ENCODE measurements at regions not wholly inside any gene's neighbourhood (a gene's known extent, or its start where the extent isn't known, plus 50 kb on each side); places are given as distances from the start of the nearest gene placed in this dataset.
"Not testable (repeated sequence)": the region's sequence is repeated elsewhere in the genome, so short reads cannot be mapped to it uniquely, and the experiment has no call there.

DNA sequence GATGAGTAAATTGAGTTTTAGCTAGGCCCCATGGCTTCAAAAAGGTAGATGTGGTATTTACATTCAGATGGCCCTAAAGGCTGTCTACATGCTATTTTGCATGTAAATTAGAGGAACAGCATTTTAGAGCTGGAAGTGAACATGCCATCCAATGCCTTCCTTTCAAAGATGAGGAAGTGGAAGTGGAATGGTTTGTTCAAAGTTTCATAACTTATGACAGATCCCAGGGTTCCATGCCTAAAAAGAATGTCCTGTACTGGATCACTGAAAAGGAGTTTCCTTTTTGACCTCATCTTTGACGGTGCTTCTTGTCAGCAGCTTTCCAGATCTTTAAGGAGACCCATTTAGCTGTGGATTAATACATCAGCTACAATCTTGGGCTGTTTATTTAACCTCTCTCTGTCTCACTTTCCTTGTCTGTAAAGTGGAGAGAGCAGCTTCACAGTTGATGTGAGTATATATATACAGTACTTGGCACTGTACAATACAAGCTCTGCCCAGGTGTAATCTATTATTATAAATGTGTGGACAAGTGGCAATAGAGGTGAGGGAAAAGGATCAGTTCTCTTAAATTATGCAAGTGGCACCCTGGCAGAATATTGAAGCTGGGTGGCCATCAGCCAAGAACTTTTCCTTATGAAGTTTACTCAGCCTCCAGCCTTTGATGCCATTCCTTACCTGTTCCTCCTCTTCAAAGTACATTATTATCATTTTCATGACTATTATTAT, 68.7 kb upstream of the GOLGA8B start:
- DNase-seq (ENCODE audit: low read depth) = no peak

DNA sequence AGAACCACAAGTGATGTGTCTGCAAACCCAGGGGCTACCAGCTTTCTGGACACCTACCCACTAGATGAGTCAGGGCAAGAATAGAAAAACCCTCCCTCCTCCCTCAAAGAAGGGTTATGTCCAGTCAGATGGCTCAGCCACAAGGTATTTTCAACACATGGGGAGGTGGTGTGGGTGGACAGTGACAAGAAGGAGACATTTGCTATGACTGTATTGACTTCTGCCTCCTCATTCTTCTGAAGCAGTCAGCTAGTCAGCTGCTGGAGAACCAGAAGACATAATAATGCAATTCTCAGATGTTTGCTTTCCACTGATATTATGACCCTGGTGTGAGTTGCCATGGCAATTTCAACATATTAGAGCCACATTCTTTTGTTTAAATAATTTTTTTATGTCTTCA, 66.7 kb upstream of the GOLGA8B start:
- peak; percentile 89 for DNase-seq (ENCODE audit: low read depth)

DNA sequence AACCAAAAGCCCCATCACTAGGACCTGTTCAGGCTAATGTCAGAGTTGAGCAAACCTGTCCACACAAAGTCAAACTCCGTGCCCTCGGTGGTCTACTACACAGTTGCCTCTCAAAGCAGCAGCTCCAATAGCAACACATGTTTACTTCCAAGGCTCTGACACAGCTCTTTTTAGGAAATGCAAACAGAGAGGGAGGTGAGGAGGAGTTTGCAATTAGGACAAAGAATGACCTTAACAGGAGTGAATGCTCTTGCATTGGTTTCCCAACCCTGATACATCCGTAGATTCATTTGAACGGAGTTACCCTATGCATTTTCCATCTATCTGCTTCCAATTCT, 64.8 kb upstream of the GOLGA8B start:
- DNase-seq (ENCODE audit: low read depth) = no peak

DNA sequence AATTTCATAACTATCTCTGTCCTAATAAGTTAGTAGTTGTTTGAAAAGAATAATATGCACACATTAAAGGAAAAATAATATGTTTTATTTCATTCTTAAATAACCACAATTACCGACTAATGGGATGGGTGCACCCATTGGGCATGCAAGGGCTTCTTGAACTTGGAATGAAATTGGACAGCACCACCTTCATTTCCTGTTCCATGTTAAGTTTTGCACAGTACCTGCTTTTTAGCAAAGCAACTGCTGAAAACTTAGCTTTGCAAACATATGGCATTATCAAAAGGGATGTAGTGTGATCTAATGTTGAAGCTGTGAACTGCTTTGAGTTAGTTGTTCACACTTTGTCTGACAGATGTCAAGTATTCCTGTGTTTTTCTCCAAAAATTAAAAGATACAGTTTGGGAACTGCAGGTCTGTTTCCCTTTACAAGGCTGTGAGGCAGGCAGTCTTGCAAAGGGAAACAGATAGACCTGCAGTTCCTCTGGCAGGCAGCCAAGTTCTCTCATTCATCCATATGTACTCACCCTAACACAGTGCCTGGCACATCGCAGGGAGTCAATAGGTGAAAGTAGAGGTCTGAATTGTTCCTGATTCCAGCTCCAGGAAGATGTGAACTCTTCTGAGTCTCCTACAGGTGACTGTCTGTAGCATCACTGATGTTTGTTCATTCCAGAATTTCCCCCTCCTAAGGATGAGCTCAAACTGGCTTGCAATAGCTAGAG, 64.3 kb upstream of the GOLGA8B start:
- DNase-seq (ENCODE audit: low read depth) = no peak

- no peak for DNase-seq (ENCODE audit: low read depth)
Observed at GRCh38 chr15:34646918-34647317, 63.5 kb upstream of the GOLGA8B start.

DNA sequence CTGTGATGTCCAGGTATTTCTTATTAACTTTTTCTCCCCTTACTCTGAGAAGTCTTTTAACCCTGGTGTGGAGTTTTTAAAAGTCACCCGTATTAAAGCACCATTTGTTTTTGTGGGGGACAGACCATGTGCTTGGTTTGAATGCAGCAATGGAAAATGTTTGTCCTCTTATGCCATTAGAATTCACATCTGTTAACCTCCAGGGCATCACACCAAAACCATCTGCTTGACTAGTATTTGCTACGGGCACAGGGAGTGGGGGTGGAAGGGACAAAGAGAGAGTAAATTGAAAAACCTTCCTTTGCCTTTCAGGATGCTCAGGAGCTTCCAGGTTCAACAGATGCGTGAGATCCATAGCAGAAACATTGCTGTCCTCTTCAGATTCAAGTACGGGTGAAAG, 61.4 kb upstream of the GOLGA8B start:
- DNase-seq (ENCODE audit: low read depth) = peak; percentile 47

DNA sequence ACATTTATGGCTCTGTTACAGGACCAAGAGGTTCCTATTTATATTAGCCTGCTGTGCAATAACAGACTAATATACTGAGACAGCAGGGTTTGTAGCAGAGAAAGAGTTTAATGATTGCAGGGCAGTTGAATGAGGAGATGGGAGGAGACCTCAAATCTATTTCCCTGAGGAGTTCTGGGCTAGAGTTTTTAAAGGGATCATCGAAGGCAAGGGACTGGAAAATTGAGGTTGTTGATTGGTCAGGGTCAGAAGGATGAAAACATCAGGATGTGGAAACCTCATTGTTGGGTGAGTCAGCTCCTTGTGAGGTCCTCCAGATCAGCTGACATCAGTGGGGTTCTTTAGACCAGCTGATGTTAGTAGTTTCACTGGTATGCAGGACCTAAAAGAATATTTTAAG, 60.6 kb upstream of the GOLGA8B start:
- peak; percentile 69 for DNase-seq (ENCODE audit: low read depth)

- no peak for DNase-seq (ENCODE audit: low read depth)
Observed at GRCh38 chr15:34642247-34642646, 58.8 kb upstream of the GOLGA8B start.

GRCh38 chr15:34640661-34641060, 57.2 kb upstream of the GOLGA8B start:
- no peak for DNase-seq (ENCODE audit: low read depth)

DNA sequence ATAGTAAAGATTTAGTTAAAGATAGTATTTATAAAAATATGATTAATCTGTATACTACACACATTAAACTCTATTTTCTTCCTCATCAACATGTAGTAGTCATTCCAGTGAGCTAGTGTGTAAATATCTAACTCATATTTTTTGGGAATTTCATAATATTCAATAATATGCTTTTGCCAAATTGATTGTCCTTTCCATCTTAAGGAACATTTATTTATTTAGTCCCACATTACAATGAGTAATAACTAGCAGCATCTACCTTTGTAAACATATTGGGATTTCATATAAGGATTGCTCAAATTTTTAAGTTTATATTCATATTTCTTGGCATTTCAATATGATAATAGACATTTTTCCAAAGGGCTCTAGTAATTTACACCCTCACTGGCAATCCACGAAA, 53.9 kb upstream of the GOLGA8B start:
- DNase-seq (ENCODE audit: low read depth) = no peak

- DNase-seq (ENCODE audit: low read depth) = not testable (repeated sequence)
Observed at GRCh38 chr15:34633602-34634001, 50.2 kb upstream of the GOLGA8B start.
